ENCODE measurements at regions not wholly inside any gene's neighbourhood (a gene's known extent, or its start where the extent isn't known, plus 50 kb on each side); places are given as distances from the start of the nearest gene placed in this dataset.

- TF ChIP-seq CTCF (IDR thresholded peaks at IDR 0.05) (no peak), POLR2AphosphoS5 (IDR thresholded peaks at IDR 0.05) (no peak), POLR2A (IDR thresholded peaks at IDR 0.05) (no peak)
Observed at GRCh38 chr9:93884808-93885207, 70.3 kb downstream of the BARX1 start.
